ENCODE measurements at regions not wholly inside any gene's neighbourhood (a gene's known extent, or its start where the extent isn't known, plus 50 kb on each side); places are given as distances from the start of the nearest gene placed in this dataset.
"Not testable (repeated sequence)": the region's sequence is repeated elsewhere in the genome, so short reads cannot be mapped to it uniquely, and the experiment has no call there.

DNA sequence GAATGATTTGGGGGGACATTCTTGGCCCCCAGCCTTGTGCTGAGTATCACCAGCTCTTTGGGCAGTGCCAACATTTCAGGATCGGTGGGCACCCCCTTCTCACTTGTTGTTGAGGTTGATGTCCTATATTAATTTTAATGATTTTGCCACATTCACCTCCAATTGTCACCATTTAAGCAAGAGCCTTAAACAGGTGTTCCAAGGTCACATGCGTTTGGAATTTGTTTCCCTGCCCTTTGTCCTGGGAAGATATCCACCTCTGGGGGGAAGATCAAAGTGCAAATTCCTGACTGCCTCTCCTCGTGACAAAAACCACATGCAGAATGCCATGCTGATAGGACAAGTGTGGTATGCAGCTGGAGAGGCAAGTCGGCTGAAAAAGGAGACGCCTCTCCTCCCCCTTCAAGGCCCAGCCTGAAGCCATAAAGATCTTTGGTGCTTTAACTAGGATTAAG is 72.5 kb upstream of the ID2 start:
- no peak for DNase-seq

DNA sequence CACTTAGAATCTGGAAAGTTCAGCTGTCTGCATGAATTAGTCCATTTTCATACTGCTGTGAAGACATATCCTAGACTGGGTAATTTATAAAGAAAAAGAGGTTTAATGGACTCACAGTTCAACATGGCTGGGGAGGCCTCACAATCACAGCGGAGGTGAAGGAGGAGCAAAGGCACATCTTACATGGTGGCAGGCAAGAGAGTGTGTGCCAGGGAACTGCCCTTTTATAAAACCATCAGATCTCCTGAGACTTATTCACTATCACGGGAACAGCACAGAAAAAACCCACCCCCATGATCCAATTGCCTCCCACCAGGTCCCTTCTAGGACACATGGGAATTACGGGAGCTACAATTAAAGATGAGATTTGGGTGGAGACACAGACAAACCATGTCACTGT is 71.1 kb upstream of the ID2 start:
- not testable (repeated sequence) for DNase-seq

DNA sequence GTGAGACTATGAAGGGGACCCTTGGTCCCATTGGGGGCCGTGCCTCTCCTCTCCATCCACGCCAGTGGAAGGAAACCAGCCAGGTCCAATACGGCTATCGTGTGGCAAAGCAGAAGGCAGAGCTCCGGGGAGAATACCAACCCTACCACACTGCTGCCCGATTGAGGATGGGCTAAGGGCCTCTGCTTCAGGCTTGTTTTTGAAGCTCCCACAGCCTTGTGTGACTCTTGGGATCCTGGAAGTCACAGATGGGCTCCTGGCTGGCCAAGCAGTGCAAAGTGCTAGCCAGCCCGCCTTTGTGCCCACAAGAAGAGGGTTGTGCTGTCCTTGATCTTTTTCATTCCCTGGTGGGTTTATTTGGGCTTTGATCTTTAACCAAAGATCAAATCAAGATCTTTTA is 70.6 kb upstream of the ID2 start:
- no peak for DNase-seq

DNA sequence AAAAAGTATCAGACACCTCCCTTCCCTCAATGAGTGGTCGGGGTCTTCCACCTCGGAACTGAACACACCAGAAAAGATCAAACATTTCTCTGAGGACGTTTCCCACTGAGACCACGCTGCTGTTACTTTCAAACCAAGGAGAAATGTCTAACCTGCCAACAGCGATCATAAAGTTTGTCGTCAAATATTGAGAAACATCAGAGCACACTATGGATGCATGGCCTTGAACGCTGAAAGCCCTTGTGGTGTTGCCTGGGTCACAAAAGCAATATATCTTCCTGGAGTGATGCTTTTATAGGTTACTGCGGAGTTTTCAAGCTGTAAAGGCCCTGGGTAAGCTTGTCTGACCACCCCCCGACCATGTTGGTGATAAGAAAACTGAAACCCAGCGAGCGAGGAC is 70.2 kb upstream of the ID2 start:
- no peak for DNase-seq

DNA sequence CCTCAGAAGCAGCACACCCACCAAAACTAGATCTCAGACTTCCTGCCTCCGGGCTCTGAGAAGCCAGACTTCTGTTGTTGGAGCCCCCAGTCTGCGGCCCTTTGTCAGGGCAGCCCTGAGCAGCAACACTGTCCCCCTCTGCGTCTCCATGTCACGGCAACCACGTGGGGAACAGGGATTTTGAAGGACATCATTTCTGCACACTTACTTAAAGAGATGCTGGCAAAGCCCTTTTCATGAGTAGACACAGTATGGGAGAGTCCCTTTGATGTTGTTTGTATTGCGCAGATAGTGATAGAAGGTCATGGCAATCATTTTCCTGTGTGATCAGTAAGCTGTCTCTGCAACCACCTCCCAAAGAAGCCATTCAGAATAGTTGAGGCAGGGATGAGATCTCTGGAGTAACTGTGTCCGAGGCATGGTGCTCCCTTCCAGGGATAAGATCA is 69.1 kb upstream of the ID2 start:
- no peak for DNase-seq

DNA sequence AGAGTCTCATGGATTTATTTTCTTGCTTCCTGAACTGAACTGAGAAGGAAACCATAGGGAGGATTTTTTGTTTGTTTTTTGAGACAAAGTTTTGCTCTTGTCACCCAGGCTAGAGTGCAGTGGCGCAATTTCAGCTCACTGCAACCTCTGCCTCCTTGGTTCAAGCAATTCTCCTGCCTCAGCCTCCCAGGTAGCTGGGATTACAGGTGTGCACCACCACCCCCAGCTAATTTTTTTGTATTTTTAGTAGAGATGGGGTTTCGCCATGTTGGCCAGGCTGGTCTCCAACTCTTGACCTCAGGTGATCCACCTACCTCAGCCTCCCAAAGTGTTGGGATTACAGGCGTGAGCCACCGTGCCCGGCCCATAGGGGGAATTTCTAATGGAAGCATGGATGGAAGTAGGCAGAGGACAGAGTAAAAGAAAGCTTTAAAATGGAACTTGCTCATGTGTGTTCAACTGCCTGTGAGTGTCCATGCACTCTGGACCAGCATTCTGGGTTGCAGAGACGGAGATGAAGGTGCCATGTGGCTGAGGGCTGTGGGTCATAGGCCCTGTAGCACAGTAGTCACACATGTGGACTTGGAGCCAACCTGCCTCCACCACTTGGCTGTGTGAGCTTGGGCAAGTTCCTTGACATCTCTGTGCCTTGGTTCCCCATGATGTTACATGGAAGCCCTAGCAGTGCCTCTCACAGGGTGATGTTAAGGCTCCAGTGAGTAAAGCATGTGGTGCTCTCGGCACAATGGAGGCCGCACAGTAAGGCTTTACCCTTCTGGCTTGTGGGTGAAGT is 68.5 kb upstream of the ID2 start:
- not testable (repeated sequence) for DNase-seq

DNA sequence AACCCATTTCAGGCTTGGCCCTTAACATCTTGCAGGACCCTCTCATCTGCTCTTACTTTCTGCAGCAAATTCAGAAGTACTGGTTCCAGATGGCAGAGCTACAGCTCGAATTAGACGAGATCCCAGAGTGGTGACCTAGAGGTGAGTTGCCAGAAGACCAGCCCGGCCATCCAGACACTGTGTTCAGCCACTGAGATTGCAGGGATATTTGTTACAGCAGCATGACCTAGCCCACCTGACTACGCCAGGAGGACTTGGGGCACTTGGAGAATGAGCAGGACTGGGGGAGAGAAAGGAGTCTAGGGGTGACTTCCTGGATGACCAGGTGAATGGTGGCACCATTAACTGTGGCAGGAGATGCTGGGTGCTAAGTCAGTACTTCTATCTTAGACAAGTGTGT is 67.2 kb upstream of the ID2 start:
- DNase-seq: no peak

DNA sequence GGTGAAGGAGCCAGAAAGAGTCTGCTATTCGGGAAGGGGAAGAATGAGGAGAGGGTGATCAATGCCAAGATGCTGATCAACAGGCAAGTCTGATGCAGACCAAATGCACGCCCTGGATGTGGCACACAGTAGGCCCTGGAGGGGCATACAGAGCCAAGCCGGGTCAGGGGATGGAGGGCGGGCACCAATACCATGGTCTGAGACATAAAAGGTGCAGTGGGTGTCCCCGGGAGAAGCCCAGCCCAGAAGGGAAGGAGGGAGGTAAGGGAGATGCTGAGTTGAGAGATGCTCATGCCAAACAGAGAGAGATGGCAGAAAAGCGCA is 66.6 kb upstream of the ID2 start:
- DNase-seq: no peak

DNA sequence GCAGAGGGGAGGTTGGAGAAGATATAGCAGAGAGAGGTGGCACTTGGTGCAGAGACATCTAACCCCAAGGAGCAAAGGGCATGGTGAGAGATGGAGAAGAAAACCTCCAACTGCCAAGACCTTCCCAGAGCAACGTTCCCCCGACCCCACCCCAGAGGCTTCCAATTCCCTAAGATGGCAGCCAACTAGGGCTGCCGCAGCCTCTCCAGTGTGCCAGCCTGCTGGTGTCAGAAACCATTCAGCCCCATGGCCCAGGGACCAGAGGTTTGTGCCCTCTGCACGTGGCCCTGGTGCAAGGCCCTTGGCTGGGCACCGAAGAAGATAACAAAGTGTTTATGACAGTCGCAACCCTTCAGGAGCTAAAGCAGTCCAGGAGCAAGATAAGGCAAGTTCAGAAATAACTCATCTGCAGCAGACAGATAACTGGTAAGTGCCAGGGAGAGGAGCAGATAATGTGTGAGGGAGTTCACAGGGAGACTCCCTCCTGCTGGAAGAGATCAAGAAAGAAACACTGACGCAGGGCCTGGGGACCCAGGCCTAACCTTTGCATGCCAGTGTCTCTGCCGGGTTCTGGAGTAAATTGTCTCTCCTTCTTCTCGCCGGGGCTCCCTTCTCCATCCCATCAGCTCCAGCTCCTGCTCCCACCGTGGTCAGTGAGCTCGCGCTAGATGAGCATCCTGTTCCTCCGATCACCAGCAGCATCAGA is 66.1 kb upstream of the ID2 start:
- no peak for DNase-seq

DNA sequence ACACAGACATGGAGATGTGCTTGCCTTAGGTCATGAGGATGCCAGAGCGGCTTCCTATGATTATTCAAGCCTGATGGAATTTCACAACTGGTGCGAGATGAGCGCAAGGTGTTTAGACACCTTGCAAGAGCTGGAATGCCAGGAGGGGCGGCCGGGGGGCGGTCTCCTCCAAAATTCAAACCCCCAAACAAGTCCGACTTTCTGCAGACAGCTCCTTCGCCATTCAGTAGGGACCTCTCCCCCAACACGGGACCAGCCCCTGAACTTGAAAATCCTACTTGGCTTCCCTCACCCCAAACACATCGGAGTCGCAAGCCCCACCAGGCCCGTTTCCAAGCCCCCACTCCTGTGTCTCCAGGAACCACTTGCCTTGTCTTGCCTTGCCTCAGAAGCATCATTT is 64.8 kb upstream of the ID2 start:
- no peak for DNase-seq

DNA sequence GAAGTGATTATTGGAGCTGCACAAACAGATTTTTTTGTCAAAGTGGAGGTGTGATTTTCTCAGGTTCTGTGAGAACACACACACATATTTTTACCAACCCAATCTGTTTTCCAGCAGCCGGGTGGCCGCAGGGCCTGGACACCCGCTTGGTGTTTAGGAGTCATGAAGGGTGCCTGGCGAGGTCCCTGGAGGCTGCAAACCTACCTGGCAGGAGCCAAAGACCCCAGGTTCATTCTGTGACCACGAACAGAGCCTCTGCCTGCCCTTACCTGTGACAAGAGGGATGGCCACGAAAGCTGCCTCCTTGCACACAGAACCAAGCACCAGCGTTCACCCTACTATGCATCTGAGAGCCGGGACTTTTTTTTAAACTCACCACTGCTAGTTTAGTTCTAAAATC is 64.3 kb upstream of the ID2 start:
- no peak for DNase-seq

DNA sequence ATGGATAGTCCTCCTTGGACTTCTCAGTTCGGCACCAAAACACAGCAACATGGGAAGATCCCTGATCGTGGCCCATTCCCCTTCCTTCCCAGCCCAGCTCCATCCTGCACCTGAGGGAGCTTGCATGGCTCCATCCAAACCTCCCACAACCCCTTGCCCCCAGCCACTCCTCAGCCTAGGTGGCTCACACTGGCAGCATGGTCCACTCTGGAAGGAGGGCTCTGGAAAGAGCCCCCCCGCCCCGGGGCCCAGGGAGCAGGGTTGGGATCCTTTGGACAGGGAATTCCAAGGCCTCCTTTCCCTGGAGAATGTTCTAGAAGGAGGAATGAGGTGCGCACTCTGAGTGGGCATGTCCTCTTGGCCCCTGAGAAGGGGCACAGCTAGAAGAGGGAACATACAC is 62.8 kb upstream of the ID2 start:
- no peak for DNase-seq

DNA sequence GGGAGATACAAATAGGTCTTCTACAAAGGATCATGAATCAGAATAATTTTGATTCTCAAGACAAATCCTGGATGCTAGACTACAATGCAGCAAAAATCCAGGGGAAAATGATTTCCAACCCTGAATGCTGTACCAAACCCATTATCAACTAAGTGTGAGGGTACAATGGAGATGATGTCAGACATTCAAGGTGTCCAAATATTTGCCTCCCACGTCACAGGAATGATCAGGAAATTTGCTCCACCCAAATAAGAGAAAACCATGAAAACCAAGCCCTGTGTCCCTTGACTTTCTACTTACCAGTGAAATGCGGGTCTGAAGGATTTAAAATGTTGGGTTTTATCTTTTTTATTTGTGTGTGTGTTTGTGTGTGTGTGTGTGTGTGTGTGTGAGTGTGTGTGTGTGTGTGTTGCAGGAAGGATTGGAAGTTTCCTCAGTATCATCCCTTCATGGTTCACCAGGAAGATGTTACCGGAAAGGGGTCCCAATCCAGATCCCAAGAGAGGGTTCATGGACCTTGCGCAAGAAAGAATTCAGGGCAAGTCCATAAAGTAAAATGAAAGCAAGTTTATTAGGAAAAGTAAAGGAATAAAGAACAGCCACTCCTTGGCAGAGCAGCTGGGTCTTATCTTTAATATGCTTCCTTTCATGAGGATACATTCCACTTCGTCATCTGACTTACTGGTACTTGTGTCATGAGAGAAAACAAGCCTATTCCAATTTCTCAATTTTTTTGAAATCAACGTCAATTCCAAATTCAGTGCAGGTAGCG is 61.1 kb upstream of the ID2 start:
- DNase-seq: no peak

DNA sequence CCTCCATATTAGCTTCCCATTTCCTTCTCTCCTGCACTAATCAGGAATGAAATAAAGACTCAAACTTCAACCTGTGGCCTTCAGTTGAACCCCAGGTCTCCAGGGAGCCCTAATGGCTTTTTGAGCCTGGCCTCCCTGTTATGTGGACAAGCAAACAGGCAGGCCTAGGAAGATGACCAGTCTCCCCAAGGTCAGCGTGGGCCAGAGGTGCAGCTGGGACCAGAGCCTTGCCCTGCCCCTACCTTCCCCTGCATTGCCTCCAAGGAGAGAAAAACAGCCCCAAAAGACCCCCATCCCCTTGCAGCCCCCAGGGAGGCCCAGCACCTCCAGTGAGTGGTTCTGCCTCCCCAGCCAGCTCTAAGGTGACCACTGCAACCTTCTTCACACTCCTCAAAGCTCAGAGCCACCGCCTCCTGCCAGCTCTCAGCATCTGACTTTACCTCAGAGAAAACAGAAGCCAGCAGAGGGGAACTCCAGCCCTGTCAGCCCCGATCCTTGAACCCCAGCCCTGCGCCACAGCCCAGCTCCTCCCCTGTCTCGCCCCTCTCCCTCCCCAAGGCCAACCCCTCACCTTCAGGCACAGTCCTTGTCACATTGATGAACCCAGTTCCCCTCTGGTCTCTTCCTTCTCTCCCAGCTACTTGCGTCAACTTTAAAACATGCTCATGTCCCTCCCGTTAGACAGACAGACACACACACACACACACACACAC is 59.5 kb upstream of the ID2 start:
- no peak for DNase-seq

DNA sequence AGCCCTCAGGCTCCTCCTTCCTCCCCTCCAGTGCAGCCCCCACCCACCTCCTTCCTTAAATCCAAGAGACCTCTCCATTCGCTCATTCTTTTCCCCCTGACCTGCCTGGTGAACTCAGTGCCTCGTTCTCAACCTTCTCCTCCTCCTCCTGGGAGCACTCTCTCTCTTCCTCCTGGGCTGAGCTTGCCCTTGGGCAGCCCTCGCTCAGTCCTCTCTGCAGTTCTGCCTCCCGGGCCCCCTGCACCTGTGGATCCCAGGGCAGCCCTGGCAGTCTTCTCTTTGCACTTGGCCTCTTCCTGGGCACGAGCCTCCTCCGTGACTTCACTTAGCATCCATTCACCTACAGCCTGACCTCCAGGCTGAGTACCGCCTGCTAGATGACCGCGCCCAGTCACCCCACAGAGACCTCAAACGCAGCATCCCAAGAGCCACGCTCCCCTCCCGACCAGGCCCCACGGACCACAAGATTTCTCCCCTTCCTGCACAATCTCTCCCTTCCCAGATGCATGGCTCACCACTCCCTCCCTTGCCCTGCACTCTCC is 58.9 kb upstream of the ID2 start:
- DNase-seq: no peak

DNA sequence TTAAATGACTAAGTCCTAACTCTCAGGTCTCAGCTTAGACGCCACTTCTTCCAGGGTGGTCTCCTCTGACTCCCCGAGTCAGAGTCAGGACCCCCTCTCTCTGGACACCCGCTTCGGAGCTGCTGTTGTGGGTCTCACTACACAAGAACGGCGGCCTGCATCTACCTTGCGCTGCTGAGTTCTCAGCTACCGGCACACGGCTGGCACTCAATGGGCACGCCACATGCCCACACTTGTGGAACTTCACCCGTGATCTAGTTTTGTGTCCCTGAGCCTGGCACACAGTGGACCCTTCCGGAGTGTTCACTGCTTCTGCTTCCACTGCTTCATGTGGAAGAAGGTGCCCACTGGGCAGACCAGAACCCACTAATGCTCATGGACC is 58.3 kb upstream of the ID2 start:
- DNase-seq: no peak

DNA sequence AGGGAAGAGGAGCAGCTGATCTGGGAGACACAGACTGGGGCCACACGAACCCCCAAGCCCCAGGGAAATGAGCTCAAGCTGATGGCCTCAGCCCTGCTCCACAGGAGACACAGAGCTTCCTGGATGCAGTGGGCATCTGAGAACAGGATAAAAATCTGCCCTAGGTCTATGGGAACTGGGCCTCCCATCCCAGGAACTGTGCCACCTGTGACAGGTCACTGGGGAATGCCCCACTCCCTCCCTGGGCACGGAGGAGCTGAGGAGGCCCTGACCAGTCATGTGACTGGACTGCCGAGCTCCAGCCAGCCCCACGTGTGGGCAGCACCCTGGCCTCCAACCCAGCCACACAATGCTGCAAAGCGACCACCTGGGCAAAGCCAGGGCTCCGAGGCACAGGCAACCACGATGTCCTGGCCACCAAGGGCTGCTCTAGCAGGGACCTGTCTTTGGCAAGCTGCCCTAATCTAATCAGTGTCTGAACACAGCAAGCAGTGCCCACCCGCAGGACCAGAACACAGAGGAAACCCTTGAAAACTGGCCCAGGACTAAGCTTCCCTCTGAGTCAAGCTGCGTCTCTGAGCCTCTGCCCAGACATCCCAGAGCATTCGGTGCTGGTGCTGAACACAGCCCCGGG is 57.8 kb upstream of the ID2 start:
- DNase-seq: no peak

DNA sequence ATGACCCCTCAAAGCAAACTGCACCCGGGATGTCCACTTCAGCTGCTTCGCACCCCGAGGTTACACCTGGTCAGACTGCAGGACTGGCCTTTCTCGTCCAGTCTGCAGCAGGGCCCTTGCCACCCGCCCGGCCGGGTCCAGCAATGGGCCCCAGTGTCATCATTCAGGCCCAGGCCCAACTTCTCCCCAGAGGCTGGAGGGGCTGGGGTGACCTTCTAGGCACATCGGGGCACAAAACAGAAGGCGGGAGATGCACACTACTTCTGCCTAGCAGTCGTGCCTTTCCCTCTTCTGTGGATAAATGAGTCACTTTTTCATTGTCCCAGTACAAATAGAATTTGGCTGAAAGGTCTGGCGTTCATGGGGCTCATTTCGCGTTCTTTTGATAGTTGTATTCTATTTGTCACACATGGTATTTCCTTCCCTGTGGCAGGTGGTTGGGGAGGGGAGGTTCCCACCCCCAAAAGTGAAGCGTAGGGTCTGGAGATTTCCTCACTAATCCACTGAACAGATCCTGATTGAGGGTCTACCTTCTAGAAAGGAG is 56.9 kb upstream of the ID2 start:
- DNase-seq: no peak

DNA sequence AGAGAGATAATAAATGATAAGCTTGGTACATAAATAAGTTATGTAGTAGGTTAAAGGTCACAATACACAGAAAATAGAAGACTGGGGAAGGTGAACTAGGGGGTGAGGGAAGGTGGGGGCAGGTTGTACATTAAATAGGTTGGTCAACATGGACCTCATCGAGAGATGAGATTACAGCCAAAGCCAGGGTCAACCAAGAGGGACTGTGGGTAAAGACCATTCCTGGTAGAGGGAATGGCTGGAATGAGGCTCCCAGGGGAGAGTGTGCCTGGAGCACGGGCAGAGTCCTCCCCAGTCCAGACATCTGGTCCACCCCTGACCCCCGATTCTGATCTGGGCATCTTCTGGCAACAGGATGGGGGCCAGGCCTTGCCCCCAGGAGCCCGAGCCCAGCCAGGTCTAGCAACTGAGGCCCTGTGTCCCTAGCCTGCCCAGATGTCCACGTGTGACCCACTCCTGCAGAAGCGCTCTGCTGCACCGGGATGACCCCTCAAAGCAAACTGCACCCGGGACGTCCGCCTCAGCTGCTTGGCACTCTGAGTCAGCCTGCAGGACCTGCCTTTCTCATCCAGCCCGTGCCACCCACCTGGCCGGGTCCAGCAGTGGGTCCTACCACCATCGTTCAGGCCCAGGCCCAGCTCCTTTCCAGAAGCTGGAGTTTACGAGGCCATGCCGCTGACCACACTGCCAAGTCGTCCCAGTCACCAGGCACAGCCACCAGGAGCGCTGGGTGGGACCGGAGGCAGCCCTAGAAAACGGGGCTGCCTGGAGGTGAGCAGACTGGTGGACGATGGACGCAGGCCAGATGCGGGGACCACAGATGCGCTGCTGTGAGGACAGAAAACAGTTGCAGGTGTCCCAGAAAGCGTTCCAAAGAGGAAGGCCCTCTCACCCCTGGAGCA is 56.2 kb upstream of the ID2 start:
- no peak for DNase-seq

DNA sequence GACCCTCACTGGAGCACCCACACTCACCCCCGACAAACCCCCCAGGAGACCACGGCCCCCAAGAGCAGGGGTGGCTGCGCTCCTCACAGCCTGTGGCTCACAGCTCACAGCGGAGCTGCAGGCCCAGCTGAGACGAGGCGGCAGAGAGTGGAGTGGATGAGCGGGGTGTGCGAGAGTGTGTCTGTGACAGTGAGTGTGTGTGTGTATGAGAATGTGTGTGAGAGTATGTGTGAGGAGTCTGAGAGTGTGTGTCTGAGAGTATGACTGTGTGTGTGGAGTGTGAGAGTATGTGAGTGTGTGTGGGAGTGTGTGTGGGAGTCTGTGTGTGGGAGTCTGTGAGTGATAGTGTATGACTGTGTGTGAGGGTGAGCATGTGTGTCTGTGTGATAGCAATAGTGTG is 55.3 kb upstream of the ID2 start:
- DNase-seq: no peak

DNA sequence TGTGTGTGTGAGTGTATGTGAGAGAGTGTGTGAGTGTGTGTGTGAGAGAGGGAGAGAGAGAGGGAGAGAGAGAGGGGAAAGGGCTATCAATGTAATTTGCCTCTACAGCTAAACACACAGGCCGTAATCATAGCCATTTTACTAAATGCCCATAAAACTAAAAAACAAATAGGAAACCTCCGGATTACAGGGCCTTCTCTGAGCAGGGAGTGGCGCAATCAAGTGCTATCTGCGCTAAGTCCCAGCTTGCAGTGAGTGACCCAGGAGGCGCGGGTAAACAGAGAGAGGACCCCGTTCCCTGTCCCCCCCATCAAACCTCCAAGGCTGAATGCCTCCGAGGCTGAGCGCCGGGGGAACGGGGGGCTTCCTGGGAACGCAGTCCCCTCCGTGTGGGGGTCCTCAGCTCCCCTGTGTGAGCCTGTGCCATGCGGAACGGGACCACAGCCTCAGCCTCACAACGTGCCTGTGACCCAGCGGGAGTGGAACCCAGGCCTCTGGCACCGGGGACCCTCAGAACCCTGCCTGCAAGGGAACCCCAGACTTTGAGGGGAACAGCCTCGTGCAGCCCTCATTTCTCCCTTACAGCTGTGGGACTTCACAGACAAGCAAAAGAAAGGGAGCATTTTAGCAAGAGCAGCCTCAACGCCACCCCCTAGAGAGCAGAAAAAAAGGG is 54.7 kb upstream of the ID2 start:
- no peak for DNase-seq
